Muscle of arm (tissue), 1 donor: ENCODE measurements at regions not wholly inside any gene's neighbourhood (a gene's known extent, or its start where the extent isn't known, plus 50 kb on each side); places are given as distances from the start of the nearest gene placed in this dataset.
A peak's percentile ranks its signal among the peaks of the same experiment; 100 is the strongest.
"Not testable (repeated sequence)": the region's sequence is repeated elsewhere in the genome, so short reads cannot be mapped to it uniquely, and the experiment has no call there.

ENCODE experiments used
- DNase-seq: peaks from one replicate; pipeline ENCODE4 v3.0.0-alpha.2; 2013

- DNase-seq, result no peak
These were observed 75.6 kb upstream of the SH3PXD2B start for GRCh38 chr5:172529896-172530295.

GRCh38 chr5:172528440-172528839 lies 74.1 kb upstream of the SH3PXD2B start:
- no peak for DNase-seq

- no peak for DNase-seq
These were observed 73.2 kb upstream of the SH3PXD2B start for GRCh38 chr5:172527559-172527958.

- DNase-seq, result no peak
These were observed 71.7 kb upstream of the SH3PXD2B start for GRCh38 chr5:172525996-172526360.

GRCh38 chr5:172525307-172525995 lies 71.1 kb upstream of the SH3PXD2B start:
- DNase-seq, result no peak

GRCh38 chr5:172524573-172525021 lies 70.3 kb upstream of the SH3PXD2B start:
- DNase-seq, result no peak

GRCh38 chr5:172523146-172523745 lies 68.9 kb upstream of the SH3PXD2B start:
- no peak for DNase-seq

- no peak for DNase-seq
These were observed 67.1 kb upstream of the SH3PXD2B start for GRCh38 chr5:172521338-172521932.

GRCh38 chr5:172511952-172512351 lies 57.6 kb upstream of the SH3PXD2B start:
- DNase-seq, result no peak

- no peak for DNase-seq
These were observed 55.1 kb upstream of the SH3PXD2B start for GRCh38 chr5:172509405-172509781.

GRCh38 chr5:172508471-172509404 lies 54.4 kb upstream of the SH3PXD2B start:
- DNase-seq, result no peak

- not testable (repeated sequence) for DNase-seq
These were observed 53.2 kb upstream of the SH3PXD2B start for GRCh38 chr5:172507485-172507884.

- DNase-seq, result no peak
These were observed 52.6 kb upstream of the SH3PXD2B start for GRCh38 chr5:172506921-172507320.

GRCh38 chr5:172506251-172506650 lies 51.9 kb upstream of the SH3PXD2B start:
- no peak for DNase-seq

- DNase-seq, result no peak
These were observed 51.5 kb upstream of the SH3PXD2B start for GRCh38 chr5:172505845-172506244.

- no peak for DNase-seq
These were observed 51.1 kb upstream of the SH3PXD2B start for GRCh38 chr5:172505403-172505759.

- peak; percentile 88 for DNase-seq
These were observed 50.5 kb upstream of the SH3PXD2B start for GRCh38 chr5:172504701-172505402.

GRCh38 chr5:172503925-172504700 lies 49.8 kb upstream of the SH3PXD2B start:
- peak; percentile 36 for DNase-seq
